ENCODE measurements at regions not wholly inside any gene's neighbourhood (a gene's known extent, or its start where the extent isn't known, plus 50 kb on each side); places are given as distances from the start of the nearest gene placed in this dataset.

DNA sequence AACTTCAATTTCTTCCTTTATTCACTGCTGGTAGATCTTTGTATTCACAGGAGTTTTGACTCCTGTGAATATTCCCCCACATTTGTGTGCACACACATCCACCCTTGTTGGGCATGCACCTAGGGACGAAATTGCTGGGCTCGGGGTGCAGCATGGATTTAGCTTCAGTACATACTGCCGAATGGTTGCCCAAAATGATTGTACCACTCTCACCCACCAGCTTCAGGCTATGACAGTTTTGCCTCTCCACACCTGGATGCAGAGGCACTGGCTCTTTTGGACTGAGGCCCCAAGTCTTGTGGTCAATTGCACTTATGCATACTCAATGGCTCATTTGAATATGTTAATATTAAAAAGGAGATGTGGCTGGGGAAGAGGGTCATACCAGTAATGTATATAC is 65.1 kb upstream of the ODC1 start:
- TF ChIP-seq, protein P1, sequence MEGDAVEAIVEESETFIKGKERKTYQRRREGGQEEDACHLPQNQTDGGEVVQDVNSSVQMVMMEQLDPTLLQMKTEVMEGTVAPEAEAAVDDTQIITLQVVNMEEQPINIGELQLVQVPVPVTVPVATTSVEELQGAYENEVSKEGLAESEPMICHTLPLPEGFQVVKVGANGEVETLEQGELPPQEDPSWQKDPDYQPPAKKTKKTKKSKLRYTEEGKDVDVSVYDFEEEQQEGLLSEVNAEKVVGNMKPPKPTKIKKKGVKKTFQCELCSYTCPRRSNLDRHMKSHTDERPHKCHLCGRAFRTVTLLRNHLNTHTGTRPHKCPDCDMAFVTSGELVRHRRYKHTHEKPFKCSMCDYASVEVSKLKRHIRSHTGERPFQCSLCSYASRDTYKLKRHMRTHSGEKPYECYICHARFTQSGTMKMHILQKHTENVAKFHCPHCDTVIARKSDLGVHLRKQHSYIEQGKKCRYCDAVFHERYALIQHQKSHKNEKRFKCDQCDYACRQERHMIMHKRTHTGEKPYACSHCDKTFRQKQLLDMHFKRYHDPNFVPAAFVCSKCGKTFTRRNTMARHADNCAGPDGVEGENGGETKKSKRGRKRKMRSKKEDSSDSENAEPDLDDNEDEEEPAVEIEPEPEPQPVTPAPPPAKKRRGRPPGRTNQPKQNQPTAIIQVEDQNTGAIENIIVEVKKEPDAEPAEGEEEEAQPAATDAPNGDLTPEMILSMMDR (conservative IDR thresholded peaks at IDR 0.05; ENCODE audit: low read length), result no peak
- TF ChIP-seq EZH2phosphoT487 (IDR thresholded peaks at IDR 0.05; ENCODE audit: borderline replicate concordance, low read depth, low read length), result no peak

All from OCI-LY7 (cell line).